SK-N-MC (cell line): ENCODE measurements at regions not wholly inside any gene's neighbourhood (a gene's known extent, or its start where the extent isn't known, plus 50 kb on each side); places are given as distances from the start of the nearest gene placed in this dataset.
A peak's percentile ranks its signal among the peaks of the same experiment; 100 is the strongest.
"Not testable (repeated sequence)": the region's sequence is repeated elsewhere in the genome, so short reads cannot be mapped to it uniquely, and the experiment has no call there.

Source experiments
- DNase-seq: peaks from one replicate; pipeline ENCODE4 v3.0.0-alpha.2; 2011; ENCODE audit warnings: low read depth, low spot score
- H3K27ac ChIP-seq: fragments of 200-600 bp; sonication (generic); 2 replicates; pipeline ENCODE4 v1.5.1; 2016; ENCODE audit warnings: mixed run types
- H3K36me3 ChIP-seq: fragments of 200-600 bp; sonication (generic); 2 replicates; pipeline ENCODE4 v1.6.1; 2017; ENCODE audit warnings: antibody characterized with exemption, low read length, mixed read lengths; ENCODE audit not compliant: insufficient read depth
- H3K4me3 ChIP-seq: fragments of 200-600 bp; sonication (generic); 2 replicates; pipeline ENCODE4 v1.5.1; 2016
- H3K9ac ChIP-seq: fragments of 200-600 bp; sonication (generic); 2 replicates; pipeline ENCODE4 v1.8.0; 2017; ENCODE audit warnings: mixed run types, mixed read lengths; ENCODE audit not compliant: insufficient read length
- H3K9me3 ChIP-seq: fragments of 200-600 bp; sonication (generic); 2 replicates; pipeline ENCODE4 v1.6.1; 2017; ENCODE audit warnings: low read depth, mild to moderate bottlenecking, antibody characterized with exemption, low read length, moderate library complexity, mixed read lengths
- EZH2 ChIP-seq: fragments of 200-600 bp; sonication (generic); IDR thresholded peaks from one replicate; pipeline ENCODE4 v1.6.1; 2017; ENCODE audit warnings: antibody characterized with exemption
- FOXP2 ChIP-seq: optimal IDR thresholded peaks from 2 replicates; pipeline ENCODE3; 2011; ENCODE audit warnings: mild to moderate bottlenecking, moderate library complexity; ENCODE audit not compliant: insufficient read depth; ENCODE audit errors: extremely low read length, control extremely low read depth
- POLR2AphosphoS5 ChIP-seq: IDR thresholded peaks from 2 replicates; pipeline ENCODE4 v1.6.1; 2012; ENCODE audit warnings: mild to moderate bottlenecking, low read depth, low read length, borderline replicate concordance

GRCh38 chr10:61018146-61018545, 74.2 kb upstream of the RHOBTB1 start:
- Histone ChIP-seq H3K36me3 (no peaks in the 10 kb centered on the region), H3K27ac (no peak overlapping the region), H3K9me3 (no peaks in the 10 kb centered on the region), H3K9ac (no peak overlapping the region), H3K4me3 (no peak overlapping the region)
- no peak for DNase-seq
- no peak for TF ChIP-seq EZH2
- TF ChIP-seq POLR2AphosphoS5 = no peak

GRCh38 chr10:61016630-61017029, 72.6 kb upstream of the RHOBTB1 start:
- Histone ChIP-seq H3K27ac (no peak overlapping the region), H3K9me3 (no peaks in the 10 kb centered on the region), H3K9ac (no peak overlapping the region), H3K36me3 (no peaks in the 10 kb centered on the region), H3K4me3 (no peak overlapping the region)
- TF ChIP-seq EZH2 = no peak
- TF ChIP-seq POLR2AphosphoS5 = no peak
- no peak for TF ChIP-seq FOXP2
- no peak for DNase-seq

GRCh38 chr10:61016007-61016406, 72.0 kb upstream of the RHOBTB1 start:
- Histone ChIP-seq H3K9me3 (no peaks in the 10 kb centered on the region), H3K4me3 (no peak overlapping the region), H3K9ac (no peak overlapping the region), H3K27ac (no peak overlapping the region), H3K36me3 (no peaks in the 10 kb centered on the region)
- no peak for TF ChIP-seq EZH2
- no peak for TF ChIP-seq FOXP2
- TF ChIP-seq POLR2AphosphoS5 = no peak
- no peak for DNase-seq

GRCh38 chr10:61010863-61011262, 66.9 kb upstream of the RHOBTB1 start:
- no peaks in the 10 kb centered on the region for H3K9me3 ChIP-seq
- TF ChIP-seq EZH2 = no peak
- no peak for TF ChIP-seq FOXP2
- no peak for TF ChIP-seq POLR2AphosphoS5
- no peak overlapping the region for H3K9ac ChIP-seq
- no peak overlapping the region for H3K27ac ChIP-seq
- no peak overlapping the region for H3K4me3 ChIP-seq
- DNase-seq = no peak
- no peaks in the 10 kb centered on the region for H3K36me3 ChIP-seq

GRCh38 chr10:61003069-61003468, 59.1 kb upstream of the RHOBTB1 start:
- H3K9me3 ChIP-seq, DNase-seq, H3K36me3 ChIP-seq, H3K27ac ChIP-seq, H3K9ac ChIP-seq, H3K4me3 ChIP-seq: not testable (repeated sequence)

- Histone ChIP-seq H3K9me3 (no peaks in the 10 kb centered on the region), H3K9ac (no peak overlapping the region), H3K27ac (no peak overlapping the region), H3K4me3 (peak overlapping the region; percentile 60), H3K36me3 (no peaks in the 10 kb centered on the region)
- TF ChIP-seq FOXP2 (no peak), POLR2AphosphoS5 (no peak), EZH2 (no peak)
- no peak for DNase-seq
These were observed 57.7 kb upstream of the RHOBTB1 start for GRCh38 chr10:61001731-61002122.

GRCh38 chr10:61000769-61001730, 57.1 kb upstream of the RHOBTB1 start:
- Histone ChIP-seq H3K36me3 (no peaks in the 10 kb centered on the region), H3K27ac (no peak overlapping the region), H3K9ac (no peak overlapping the region), H3K9me3 (no peaks in the 10 kb centered on the region), H3K4me3 (peak overlapping the region; percentile 60)
- no peak for TF ChIP-seq POLR2AphosphoS5
- no peak for TF ChIP-seq EZH2
- no peak for TF ChIP-seq FOXP2
- no peak for DNase-seq

GRCh38 chr10:60998932-60999331, 54.9 kb upstream of the RHOBTB1 start:
- TF ChIP-seq POLR2AphosphoS5 (no peak), EZH2 (no peak), FOXP2 (no peak)
- no peak overlapping the region for H3K27ac ChIP-seq
- no peak overlapping the region for H3K4me3 ChIP-seq
- no peaks in the 10 kb centered on the region for H3K36me3 ChIP-seq
- no peaks in the 10 kb centered on the region for H3K9me3 ChIP-seq
- no peak for DNase-seq
- no peak overlapping the region for H3K9ac ChIP-seq

GRCh38 chr10:60994128-60994527, 50.1 kb upstream of the RHOBTB1 start:
- Histone ChIP-seq H3K9ac (no peak overlapping the region), H3K4me3 (no peak overlapping the region), H3K9me3 (no peaks in the 10 kb centered on the region), H3K27ac (no peak overlapping the region), H3K36me3 (no peaks in the 10 kb centered on the region)
- no peak for DNase-seq
- TF ChIP-seq EZH2 (no peak), FOXP2 (no peak), POLR2AphosphoS5 (no peak)
